ENCODE measurements at regions not wholly inside any gene's neighbourhood (a gene's known extent, or its start where the extent isn't known, plus 50 kb on each side); places are given as distances from the start of the nearest gene placed in this dataset.
"Not testable (repeated sequence)": the region's sequence is repeated elsewhere in the genome, so short reads cannot be mapped to it uniquely, and the experiment has no call there.

- no peaks in the 10 kb centered on the region for H3K4me1 ChIP-seq (ENCODE audit: insufficient read depth, low read length)
- H3K27me3 ChIP-seq (ENCODE audit: insufficient read depth, low read length): no peaks in the 10 kb centered on the region
- no peaks in the 10 kb centered on the region for H3K9me3 ChIP-seq (ENCODE audit: low read depth, low read length)
- no peak overlapping the region for H3K4me3 ChIP-seq (ENCODE audit: low read length)
These were observed 418.2 kb downstream of the FAM72C start for GRCh38 chr1:143553627-143554026.

- H3K4me3 ChIP-seq (ENCODE audit: low read length); H3K27me3 ChIP-seq (ENCODE audit: insufficient read depth, low read length); H3K9me3 ChIP-seq (ENCODE audit: low read depth, low read length); H3K4me1 ChIP-seq (ENCODE audit: insufficient read depth, low read length): not testable (repeated sequence)
These were observed 467.1 kb downstream of the FAM72C start for GRCh38 chr1:143504703-143505102.

GRCh38 chr1:143504080-143504479, 467.7 kb downstream of the FAM72C start:
- H3K9me3 ChIP-seq (ENCODE audit: low read depth, low read length); H3K27me3 ChIP-seq (ENCODE audit: insufficient read depth, low read length); H3K4me3 ChIP-seq (ENCODE audit: low read length); H3K4me1 ChIP-seq (ENCODE audit: insufficient read depth, low read length): not testable (repeated sequence)

DNA sequence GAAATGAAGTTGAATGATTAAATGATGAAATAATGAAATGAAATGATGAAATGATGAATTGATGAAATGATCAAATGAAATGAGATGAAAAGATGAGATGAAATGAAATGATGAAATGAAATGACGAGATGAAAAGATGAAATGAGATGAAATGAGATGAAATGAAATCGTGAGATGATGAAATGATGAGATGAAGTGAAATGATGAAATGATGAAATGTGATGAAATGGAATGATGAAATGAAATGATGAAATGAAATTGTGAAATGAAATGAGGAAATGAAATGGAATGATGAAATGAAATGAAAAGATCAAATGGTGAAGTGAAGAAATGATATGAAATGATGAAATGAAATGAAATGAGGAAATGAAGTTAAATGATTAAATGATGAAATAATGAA, 468.7 kb downstream of the FAM72C start:
- H3K9me3 ChIP-seq (ENCODE audit: low read depth, low read length); H3K27me3 ChIP-seq (ENCODE audit: insufficient read depth, low read length); H3K4me1 ChIP-seq (ENCODE audit: insufficient read depth, low read length); H3K4me3 ChIP-seq (ENCODE audit: low read length): not testable (repeated sequence)

GRCh38 chr1:143502038-143502437, 469.7 kb downstream of the FAM72C start:
- not testable (repeated sequence) for H3K4me1 ChIP-seq (ENCODE audit: insufficient read depth, low read length); H3K27me3 ChIP-seq (ENCODE audit: insufficient read depth, low read length); H3K4me3 ChIP-seq (ENCODE audit: low read length); H3K9me3 ChIP-seq (ENCODE audit: low read depth, low read length)

- not testable (repeated sequence) for H3K9me3 ChIP-seq (ENCODE audit: low read depth, low read length); H3K4me3 ChIP-seq (ENCODE audit: low read length); H3K4me1 ChIP-seq (ENCODE audit: insufficient read depth, low read length); H3K27me3 ChIP-seq (ENCODE audit: insufficient read depth, low read length)
These were observed 473.6 kb downstream of the FAM72C start for GRCh38 chr1:143498059-143498749.

DNA sequence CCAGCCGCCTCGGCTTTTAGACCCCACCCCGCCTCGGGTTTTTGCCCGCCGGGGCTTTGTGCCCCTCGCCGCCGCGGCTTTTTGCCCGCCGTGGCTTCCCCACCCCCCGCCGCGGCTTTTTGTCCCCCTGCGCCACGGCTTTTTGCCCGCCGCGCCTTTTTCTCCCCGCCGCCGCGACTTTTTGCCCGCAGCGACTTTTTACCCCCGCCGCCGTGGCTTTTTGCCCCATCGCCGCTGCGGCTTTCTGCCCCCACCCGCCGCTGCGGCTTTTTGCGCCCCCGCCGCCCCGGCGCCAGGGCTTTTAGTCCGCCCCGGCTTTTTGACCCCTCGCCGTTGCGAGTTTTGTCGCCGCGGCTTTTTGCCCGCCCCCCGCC, 474.4 kb downstream of the FAM72C start:
- Histone ChIP-seq H3K27me3 (ENCODE audit: insufficient read depth, low read length) (no peaks in the 10 kb centered on the region), H3K4me1 (ENCODE audit: insufficient read depth, low read length) (no peaks in the 10 kb centered on the region), H3K9me3 (ENCODE audit: low read depth, low read length) (no peaks in the 10 kb centered on the region), H3K4me3 (ENCODE audit: low read length) (no peak overlapping the region)

DNA sequence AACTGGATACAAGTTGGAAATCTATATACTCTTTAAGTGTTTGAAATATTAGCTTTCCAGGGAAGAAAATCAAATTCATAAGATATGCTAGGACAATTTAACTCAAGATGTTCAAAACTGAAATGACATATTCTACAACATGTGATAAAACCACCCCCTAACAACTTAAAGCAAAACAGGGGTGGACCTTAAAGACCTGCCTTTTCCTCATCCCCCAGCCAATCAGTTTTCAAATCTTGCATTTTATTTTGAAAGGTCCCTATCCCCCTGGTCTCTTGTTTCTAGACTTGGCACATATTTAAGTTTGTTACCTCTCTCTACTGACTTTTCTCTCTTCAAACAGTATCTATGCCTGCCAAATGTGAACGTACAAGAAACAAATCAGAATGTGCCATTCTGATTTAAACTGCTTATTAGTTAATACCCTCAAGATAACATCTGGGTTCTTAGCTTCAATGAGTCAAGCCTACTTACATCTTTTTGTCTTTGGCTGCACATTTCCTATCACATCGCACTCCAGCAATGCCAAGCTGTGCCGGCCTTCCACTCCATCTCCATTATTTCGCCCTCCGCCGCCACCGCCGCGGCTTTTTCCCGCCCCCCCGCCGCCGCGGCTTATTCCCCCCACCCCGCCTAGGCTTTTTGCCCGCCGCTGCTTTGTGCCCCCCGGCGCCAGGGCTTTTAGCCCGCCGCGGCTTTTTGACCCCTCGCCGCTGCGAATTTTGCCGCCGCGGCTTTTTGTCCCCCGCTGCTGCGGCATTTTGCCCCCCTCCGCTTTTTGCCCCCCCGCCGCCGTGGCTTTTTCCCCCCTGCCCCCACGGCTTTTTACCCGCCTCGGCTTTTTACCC, 475.0 kb downstream of the FAM72C start:
- not testable (repeated sequence) for H3K4me3 ChIP-seq (ENCODE audit: low read length); H3K27me3 ChIP-seq (ENCODE audit: insufficient read depth, low read length); H3K4me1 ChIP-seq (ENCODE audit: insufficient read depth, low read length); H3K9me3 ChIP-seq (ENCODE audit: low read depth, low read length)

Data from mononuclear cell (primary cell).